ENCODE measurements at regions not wholly inside any gene's neighbourhood (a gene's known extent, or its start where the extent isn't known, plus 50 kb on each side); places are given as distances from the start of the nearest gene placed in this dataset.

DNA sequence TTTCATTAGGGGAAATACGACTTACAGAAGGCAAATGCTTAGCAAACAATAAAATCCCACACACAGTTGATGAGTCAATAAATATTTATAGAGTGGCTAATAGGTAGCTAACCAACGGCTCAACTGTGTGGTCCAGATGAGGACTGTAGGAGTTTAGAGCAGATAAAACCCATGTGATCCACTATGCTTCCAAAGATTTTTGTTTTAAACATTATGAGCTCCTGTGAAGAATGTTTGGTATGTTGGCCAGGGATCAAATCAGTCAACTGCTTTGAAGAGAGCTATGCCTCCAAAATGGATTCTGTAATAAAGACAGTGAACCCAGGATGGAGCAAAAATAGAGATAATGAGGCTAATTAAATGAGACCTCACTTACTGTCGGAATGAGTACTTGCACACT, 72.3 kb upstream of the COL11A1 start:
- TF ChIP-seq, protein P1, sequence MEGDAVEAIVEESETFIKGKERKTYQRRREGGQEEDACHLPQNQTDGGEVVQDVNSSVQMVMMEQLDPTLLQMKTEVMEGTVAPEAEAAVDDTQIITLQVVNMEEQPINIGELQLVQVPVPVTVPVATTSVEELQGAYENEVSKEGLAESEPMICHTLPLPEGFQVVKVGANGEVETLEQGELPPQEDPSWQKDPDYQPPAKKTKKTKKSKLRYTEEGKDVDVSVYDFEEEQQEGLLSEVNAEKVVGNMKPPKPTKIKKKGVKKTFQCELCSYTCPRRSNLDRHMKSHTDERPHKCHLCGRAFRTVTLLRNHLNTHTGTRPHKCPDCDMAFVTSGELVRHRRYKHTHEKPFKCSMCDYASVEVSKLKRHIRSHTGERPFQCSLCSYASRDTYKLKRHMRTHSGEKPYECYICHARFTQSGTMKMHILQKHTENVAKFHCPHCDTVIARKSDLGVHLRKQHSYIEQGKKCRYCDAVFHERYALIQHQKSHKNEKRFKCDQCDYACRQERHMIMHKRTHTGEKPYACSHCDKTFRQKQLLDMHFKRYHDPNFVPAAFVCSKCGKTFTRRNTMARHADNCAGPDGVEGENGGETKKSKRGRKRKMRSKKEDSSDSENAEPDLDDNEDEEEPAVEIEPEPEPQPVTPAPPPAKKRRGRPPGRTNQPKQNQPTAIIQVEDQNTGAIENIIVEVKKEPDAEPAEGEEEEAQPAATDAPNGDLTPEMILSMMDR (conservative IDR thresholded peaks at IDR 0.05; ENCODE audit: low read depth in 2 of 2): no peak
- TF ChIP-seq EZH2 (IDR thresholded peaks at IDR 0.05; ENCODE audit: low read depth, unreplicated experiment) (no peak), EZH2phosphoT487 (IDR thresholded peaks at IDR 0.05; ENCODE audit: unreplicated experiment) (no peak), CREB1 (CRISPR knock-in tag; IDR thresholded peaks at IDR 0.05; ENCODE audit: low read depth) (no peak), POLR2AphosphoS5 (IDR thresholded peaks at IDR 0.05; ENCODE audit: low read depth) (no peak), STAT1 (IDR thresholded peaks at IDR 0.05; ENCODE audit: unreplicated experiment) (no peak), ZNF114 (CRISPR knock-in tag; IDR thresholded peaks at IDR 0.05) (no peak), NANOG (IDR thresholded peaks at IDR 0.05; ENCODE audit: borderline replicate concordance) (no peak), JUNB (IDR thresholded peaks at IDR 0.05; ENCODE audit: unreplicated experiment) (no peak), ZNF331 (CRISPR knock-in tag; IDR thresholded peaks at IDR 0.05; ENCODE audit: low read depth) (no peak)
- TF ChIP-seq, protein P2, sequence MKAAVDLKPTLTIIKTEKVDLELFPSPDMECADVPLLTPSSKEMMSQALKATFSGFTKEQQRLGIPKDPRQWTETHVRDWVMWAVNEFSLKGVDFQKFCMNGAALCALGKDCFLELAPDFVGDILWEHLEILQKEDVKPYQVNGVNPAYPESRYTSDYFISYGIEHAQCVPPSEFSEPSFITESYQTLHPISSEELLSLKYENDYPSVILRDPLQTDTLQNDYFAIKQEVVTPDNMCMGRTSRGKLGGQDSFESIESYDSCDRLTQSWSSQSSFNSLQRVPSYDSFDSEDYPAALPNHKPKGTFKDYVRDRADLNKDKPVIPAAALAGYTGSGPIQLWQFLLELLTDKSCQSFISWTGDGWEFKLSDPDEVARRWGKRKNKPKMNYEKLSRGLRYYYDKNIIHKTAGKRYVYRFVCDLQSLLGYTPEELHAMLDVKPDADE (IDR thresholded peaks at IDR 0.05): no peak
- TF ChIP-seq, protein P3, sequence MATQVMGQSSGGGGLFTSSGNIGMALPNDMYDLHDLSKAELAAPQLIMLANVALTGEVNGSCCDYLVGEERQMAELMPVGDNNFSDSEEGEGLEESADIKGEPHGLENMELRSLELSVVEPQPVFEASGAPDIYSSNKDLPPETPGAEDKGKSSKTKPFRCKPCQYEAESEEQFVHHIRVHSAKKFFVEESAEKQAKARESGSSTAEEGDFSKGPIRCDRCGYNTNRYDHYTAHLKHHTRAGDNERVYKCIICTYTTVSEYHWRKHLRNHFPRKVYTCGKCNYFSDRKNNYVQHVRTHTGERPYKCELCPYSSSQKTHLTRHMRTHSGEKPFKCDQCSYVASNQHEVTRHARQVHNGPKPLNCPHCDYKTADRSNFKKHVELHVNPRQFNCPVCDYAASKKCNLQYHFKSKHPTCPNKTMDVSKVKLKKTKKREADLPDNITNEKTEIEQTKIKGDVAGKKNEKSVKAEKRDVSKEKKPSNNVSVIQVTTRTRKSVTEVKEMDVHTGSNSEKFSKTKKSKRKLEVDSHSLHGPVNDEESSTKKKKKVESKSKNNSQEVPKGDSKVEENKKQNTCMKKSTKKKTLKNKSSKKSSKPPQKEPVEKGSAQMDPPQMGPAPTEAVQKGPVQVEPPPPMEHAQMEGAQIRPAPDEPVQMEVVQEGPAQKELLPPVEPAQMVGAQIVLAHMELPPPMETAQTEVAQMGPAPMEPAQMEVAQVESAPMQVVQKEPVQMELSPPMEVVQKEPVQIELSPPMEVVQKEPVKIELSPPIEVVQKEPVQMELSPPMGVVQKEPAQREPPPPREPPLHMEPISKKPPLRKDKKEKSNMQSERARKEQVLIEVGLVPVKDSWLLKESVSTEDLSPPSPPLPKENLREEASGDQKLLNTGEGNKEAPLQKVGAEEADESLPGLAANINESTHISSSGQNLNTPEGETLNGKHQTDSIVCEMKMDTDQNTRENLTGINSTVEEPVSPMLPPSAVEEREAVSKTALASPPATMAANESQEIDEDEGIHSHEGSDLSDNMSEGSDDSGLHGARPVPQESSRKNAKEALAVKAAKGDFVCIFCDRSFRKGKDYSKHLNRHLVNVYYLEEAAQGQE (IDR thresholded peaks at IDR 0.05; ENCODE audit: unreplicated experiment): no peak
